ENCODE measurements at regions not wholly inside any gene's neighbourhood (a gene's known extent, or its start where the extent isn't known, plus 50 kb on each side); places are given as distances from the start of the nearest gene placed in this dataset.

DNA sequence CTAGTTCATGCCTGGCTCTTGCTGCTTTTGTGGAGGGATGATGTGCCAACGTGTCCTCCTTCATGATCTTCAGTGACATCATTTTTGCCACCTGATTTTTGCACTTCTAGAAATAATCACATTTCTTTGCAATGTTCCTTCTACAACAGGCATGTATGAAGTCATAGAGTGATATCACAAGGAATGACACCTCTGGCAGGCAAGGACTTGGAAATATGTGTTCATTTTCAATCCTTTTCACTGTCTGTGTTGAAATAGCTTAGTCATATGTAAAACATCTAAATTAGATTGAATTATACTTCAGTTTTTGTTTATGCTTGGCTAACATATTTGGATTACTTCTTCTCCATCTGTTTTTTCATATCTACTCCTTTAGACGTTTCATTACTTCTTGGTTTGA, 221.2 kb upstream of the STK26 start:
- no peaks in the 10 kb centered on the region for H3K4me1 ChIP-seq (ENCODE audit: control insufficient read depth in 1 of 2, insufficient read depth in 2 of 2, low read length in 2 of 2)
- BruUV-seq (replicated peaks) = no TSS peak
- DNase-seq (ENCODE audit: low read depth, low spot score) = no peak
- no peaks in the 10 kb centered on the region for H4K20me1 ChIP-seq (ENCODE audit: insufficient read depth)
- no peak overlapping the region for H2AFZ ChIP-seq (ENCODE audit: low read depth, low read length, poor library complexity, severe bottlenecking)
- no peak overlapping the region for H3K27ac ChIP-seq (ENCODE audit: low read depth, low read length)
- CTCF ChIA-PET = no interaction called here
- POLR2A ChIA-PET = no interaction called here
- TF ChIP-seq SIN3A (IDR thresholded peaks at IDR 0.05; ENCODE audit: low read depth) (no peak), EZH2phosphoT487 (IDR thresholded peaks at IDR 0.05; ENCODE audit: borderline replicate concordance) (no peak), EGR1 (IDR thresholded peaks at IDR 0.05; ENCODE audit: low read depth) (no peak), CBX3 (IDR thresholded peaks at IDR 0.05; ENCODE audit: low read depth) (no peak), EZH2 (IDR thresholded peaks at IDR 0.05) (no peak), POLR2A (IDR thresholded peaks at IDR 0.05; ENCODE audit: borderline replicate concordance, extremely low read depth, insufficient read depth, insufficient read length) (no peak), FOSL1 (IDR thresholded peaks at IDR 0.05; ENCODE audit: low read depth) (no peak), TCF7L2 (IDR thresholded peaks at IDR 0.05; ENCODE audit: borderline replicate concordance, extremely low read depth, insufficient read depth, insufficient read length) (no peak)
- TF ChIP-seq, protein P1, sequence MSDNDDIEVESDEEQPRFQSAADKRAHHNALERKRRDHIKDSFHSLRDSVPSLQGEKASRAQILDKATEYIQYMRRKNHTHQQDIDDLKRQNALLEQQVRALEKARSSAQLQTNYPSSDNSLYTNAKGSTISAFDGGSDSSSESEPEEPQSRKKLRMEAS (IDR thresholded peaks at IDR 0.05) = no peak
- RAD21 ChIA-PET (ENCODE audit: low non-redundant PET in 1 of 2, low total read pairs in 2 of 2, uncharacterized antibody in 2 of 2, unreplicated experiment in 2 of 2) = no interaction called here
- no peak for ATAC-seq
- no peak overlapping the region for H3K4me3 ChIP-seq (replicated peaks in 1 of 2; ENCODE audit: low read depth in 1 of 2, low read length in 2 of 2)
- no peaks in the 10 kb centered on the region for H3K79me2 ChIP-seq (ENCODE audit: insufficient read depth, low read length)
- no peaks in the 10 kb centered on the region for H3K9me3 ChIP-seq (ENCODE audit: control insufficient read depth in 1 of 2, insufficient read depth in 1 of 2, low read depth in 1 of 2, low read length in 2 of 2)
- no peak overlapping the region for H3K9ac ChIP-seq (ENCODE audit: low read length)
- H3K36me3 ChIP-seq (ENCODE audit: control insufficient read depth in 1 of 2, insufficient read depth in 2 of 2, low read length in 2 of 2) = no peaks in the 10 kb centered on the region
- no peaks in the 10 kb centered on the region for H3K9me2 ChIP-seq (ENCODE audit: insufficient read depth)
- intact Hi-C loops (cut with micrococcal nuclease) = loop anchor here (10.0 kb wide), 1 partner anchor 827 kb away; no protein-coding TSS in a partner anchor
- H3K4me2 ChIP-seq (ENCODE audit: low read length) = no peak overlapping the region
- H3K27me3 ChIP-seq (ENCODE audit: insufficient read depth, low read length) = no peaks in the 10 kb centered on the region

DNA sequence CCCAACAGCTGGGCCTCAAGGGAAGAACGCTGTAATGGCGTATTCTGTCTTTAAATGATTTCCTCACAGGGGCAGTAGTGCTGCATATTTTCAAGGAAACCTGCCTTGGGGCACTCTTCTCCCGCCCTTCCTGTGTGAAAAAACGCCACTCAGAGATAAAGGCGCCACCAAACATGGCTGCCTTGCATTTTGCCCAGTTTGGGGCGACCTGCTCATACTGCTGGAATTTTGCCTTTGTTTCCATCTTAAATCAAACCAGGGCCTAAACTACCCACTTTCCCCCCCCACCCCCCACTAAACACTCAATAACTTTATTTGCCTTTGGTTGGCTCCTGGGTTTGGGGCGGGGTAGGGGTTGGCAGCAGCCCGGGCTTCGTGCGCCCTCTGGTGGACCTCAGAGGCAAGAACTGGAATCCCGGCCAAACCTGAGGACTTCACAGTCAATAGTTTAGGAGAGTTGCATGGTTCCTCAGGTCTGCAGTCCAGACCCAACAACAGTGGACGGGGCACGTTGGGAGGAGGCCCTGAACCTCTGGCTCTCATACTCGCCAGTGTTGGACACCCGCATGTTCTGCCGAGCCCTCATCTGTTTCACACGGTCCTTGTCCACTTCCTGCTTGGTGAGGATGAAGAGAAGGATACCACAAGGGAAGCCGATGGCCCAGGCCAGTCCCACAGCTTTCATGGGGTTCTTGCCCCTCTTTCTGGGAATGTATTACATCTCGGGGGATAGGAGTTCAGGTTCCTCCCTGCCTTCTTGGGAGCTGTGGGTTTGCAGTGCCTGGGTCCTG, 220.1 kb upstream of the STK26 start:
- Histone ChIP-seq H3K79me2 (ENCODE audit: insufficient read depth, low read length) (no peaks in the 10 kb centered on the region), H3K9me3 (ENCODE audit: control insufficient read depth in 1 of 2, insufficient read depth in 1 of 2, low read depth in 1 of 2, low read length in 2 of 2) (no peaks in the 10 kb centered on the region), H4K20me1 (ENCODE audit: insufficient read depth) (no peaks in the 10 kb centered on the region), H3K4me3 (replicated peaks in 1 of 2; ENCODE audit: low read depth in 1 of 2, low read length in 2 of 2) (no peak overlapping the region), H3K4me1 (ENCODE audit: control insufficient read depth in 1 of 2, insufficient read depth in 2 of 2, low read length in 2 of 2) (no peaks in the 10 kb centered on the region), H3K9me2 (ENCODE audit: insufficient read depth) (no peaks in the 10 kb centered on the region), H3K27me3 (ENCODE audit: insufficient read depth, low read length) (no peaks in the 10 kb centered on the region), H3K9ac (ENCODE audit: low read length) (no peak overlapping the region), H3K4me2 (ENCODE audit: low read length) (no peak overlapping the region), H2AFZ (ENCODE audit: low read depth, low read length, poor library complexity, severe bottlenecking) (no peak overlapping the region), H3K36me3 (ENCODE audit: control insufficient read depth in 1 of 2, insufficient read depth in 2 of 2, low read length in 2 of 2) (no peaks in the 10 kb centered on the region), H3K27ac (ENCODE audit: low read depth, low read length) (no peak overlapping the region)
- TF ChIP-seq, protein P2, sequence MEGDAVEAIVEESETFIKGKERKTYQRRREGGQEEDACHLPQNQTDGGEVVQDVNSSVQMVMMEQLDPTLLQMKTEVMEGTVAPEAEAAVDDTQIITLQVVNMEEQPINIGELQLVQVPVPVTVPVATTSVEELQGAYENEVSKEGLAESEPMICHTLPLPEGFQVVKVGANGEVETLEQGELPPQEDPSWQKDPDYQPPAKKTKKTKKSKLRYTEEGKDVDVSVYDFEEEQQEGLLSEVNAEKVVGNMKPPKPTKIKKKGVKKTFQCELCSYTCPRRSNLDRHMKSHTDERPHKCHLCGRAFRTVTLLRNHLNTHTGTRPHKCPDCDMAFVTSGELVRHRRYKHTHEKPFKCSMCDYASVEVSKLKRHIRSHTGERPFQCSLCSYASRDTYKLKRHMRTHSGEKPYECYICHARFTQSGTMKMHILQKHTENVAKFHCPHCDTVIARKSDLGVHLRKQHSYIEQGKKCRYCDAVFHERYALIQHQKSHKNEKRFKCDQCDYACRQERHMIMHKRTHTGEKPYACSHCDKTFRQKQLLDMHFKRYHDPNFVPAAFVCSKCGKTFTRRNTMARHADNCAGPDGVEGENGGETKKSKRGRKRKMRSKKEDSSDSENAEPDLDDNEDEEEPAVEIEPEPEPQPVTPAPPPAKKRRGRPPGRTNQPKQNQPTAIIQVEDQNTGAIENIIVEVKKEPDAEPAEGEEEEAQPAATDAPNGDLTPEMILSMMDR (IDR thresholded peaks at IDR 0.05 in 2 of 3, conservative IDR thresholded peaks at IDR 0.05 in 1 of 3; ENCODE audit: borderline replicate concordance in 1 of 3, insufficient read depth in 1 of 3, low read depth in 2 of 3, low read length in 2 of 3) = peak in 2 of 3 experiments; percentile 55 to 64; a peak in 4 of 6 replicates
- TF ChIP-seq POLR2AphosphoS5 (IDR thresholded peaks at IDR 0.05; ENCODE audit: low read depth, low read length) (no peak), CEBPB (IDR thresholded peaks at IDR 0.05; ENCODE audit: low read depth) (no peak), ZFX (IDR thresholded peaks at IDR 0.05) (no peak), RAD21 (IDR thresholded peaks at IDR 0.05; ENCODE audit: low read depth) (0 out of 2 replicates have a peak, but pooled peaks have one; percentile 8), EZH2phosphoT487 (IDR thresholded peaks at IDR 0.05; ENCODE audit: borderline replicate concordance) (no peak), SIN3A (IDR thresholded peaks at IDR 0.05; ENCODE audit: low read depth) (no peak)
- ChIA-PET CTCF (no interaction called here), RAD21 (ENCODE audit: low non-redundant PET in 1 of 2, low total read pairs in 2 of 2, uncharacterized antibody in 2 of 2, unreplicated experiment in 2 of 2) (no interaction called here), POLR2A (no interaction called here)
- no TSS peak for BruUV-seq (replicated peaks)
- peak; percentile 81 for ATAC-seq
- DNase-seq (ENCODE audit: low read depth, low spot score) = no peak
- intact Hi-C loops (cut with micrococcal nuclease) = loop anchor here (10.0 kb wide), 1 partner anchor 828 kb away; no protein-coding TSS in a partner anchor
